ENCODE measurements at regions not wholly inside any gene's neighbourhood (a gene's known extent, or its start where the extent isn't known, plus 50 kb on each side); places are given as distances from the start of the nearest gene placed in this dataset.
"Not testable (repeated sequence)": the region's sequence is repeated elsewhere in the genome, so short reads cannot be mapped to it uniquely, and the experiment has no call there.

- DNase-seq: no peak
These were observed 170.1 kb upstream of the USP25 start for GRCh38 chr21:15559660-15560059.

GRCh38 chr21:15560383-15561056, 169.3 kb upstream of the USP25 start:
- no peak for DNase-seq

GRCh38 chr21:15562748-15563147, 167.0 kb upstream of the USP25 start:
- DNase-seq: no peak

GRCh38 chr21:15564907-15565306, 164.9 kb upstream of the USP25 start:
- DNase-seq: no peak

GRCh38 chr21:15566703-15567102, 163.1 kb upstream of the USP25 start:
- no peak for DNase-seq

- no peak for DNase-seq
These were observed 162.6 kb upstream of the USP25 start for GRCh38 chr21:15567191-15567590.

- DNase-seq: no peak
These were observed 161.3 kb upstream of the USP25 start for GRCh38 chr21:15568516-15568915.

GRCh38 chr21:15586752-15587427, 142.9 kb upstream of the USP25 start:
- DNase-seq: no peak

GRCh38 chr21:15592271-15592860, 137.4 kb upstream of the USP25 start:
- peak; percentile 20 for DNase-seq

- no peak for DNase-seq
These were observed 136.8 kb upstream of the USP25 start for GRCh38 chr21:15592957-15593356.

- DNase-seq: no peak
These were observed 128.4 kb upstream of the USP25 start for GRCh38 chr21:15601390-15601789.

- no peak for DNase-seq
These were observed 125.4 kb upstream of the USP25 start for GRCh38 chr21:15604413-15604812.

GRCh38 chr21:15614766-15615165, 115.0 kb upstream of the USP25 start:
- no peak for DNase-seq

- no peak for DNase-seq
These were observed 112.8 kb upstream of the USP25 start for GRCh38 chr21:15616864-15617574.

- no peak for DNase-seq
These were observed 111.8 kb upstream of the USP25 start for GRCh38 chr21:15617964-15618363.

GRCh38 chr21:15620892-15621291, 108.9 kb upstream of the USP25 start:
- no peak for DNase-seq

GRCh38 chr21:15624646-15625045, 105.1 kb upstream of the USP25 start:
- no peak for DNase-seq

- DNase-seq: no peak
These were observed 104.4 kb upstream of the USP25 start for GRCh38 chr21:15625363-15625762.

- no peak for DNase-seq
These were observed 103.8 kb upstream of the USP25 start for GRCh38 chr21:15626031-15626430.

- DNase-seq: no peak
These were observed 102.8 kb upstream of the USP25 start for GRCh38 chr21:15627011-15627410.

GRCh38 chr21:15627823-15628222, 102.0 kb upstream of the USP25 start:
- DNase-seq: no peak

- no peak for DNase-seq
These were observed 98.4 kb upstream of the USP25 start for GRCh38 chr21:15631342-15631741.

- DNase-seq: not testable (repeated sequence)
These were observed 95.2 kb upstream of the USP25 start for GRCh38 chr21:15634541-15634940.

Data from KG1 (cell line).